ENCODE measurements at regions not wholly inside any gene's neighbourhood (a gene's known extent, or its start where the extent isn't known, plus 50 kb on each side); places are given as distances from the start of the nearest gene placed in this dataset.
"Not testable (repeated sequence)": the region's sequence is repeated elsewhere in the genome, so short reads cannot be mapped to it uniquely, and the experiment has no call there.

DNA sequence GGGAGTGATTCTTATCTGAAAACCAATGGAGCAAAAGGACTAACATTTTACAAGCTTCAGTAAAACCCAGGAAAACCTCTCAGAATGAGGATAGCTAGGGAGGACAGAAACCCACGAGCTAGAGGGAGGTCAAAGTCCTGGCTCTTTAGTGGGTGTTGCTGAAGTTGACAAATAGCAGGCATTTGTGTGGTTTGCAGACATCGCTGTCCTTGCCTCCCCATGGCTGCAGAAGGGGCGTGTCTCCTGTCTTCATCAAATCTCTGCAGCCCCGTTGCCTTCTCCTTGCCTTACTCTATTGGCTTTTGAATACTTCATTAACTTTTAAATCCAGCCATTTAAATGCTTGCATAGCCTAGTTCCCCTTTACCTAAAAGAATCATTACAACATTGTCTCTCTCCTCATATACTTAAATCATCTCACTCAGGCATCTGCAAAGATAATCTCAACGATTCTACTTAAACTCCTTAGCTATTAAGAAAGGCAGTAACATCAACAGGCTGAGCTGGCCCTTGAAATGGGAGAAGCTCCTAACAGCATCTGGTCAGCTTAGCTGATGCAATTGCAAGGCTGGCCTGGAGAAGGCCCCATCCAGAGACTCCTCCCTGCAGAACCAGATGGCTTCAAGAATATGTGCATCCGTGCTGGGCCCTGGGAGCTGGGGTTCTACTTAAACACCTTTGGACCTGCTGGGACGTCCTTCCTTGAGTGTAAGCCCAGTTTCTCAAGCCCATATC, 152.8 kb upstream of the TAS2R1 start:
- DNase-seq = no peak

- DNase-seq = no peak
Observed at GRCh38 chr5:9781890-9782289, 151.7 kb upstream of the TAS2R1 start.

- no peak for DNase-seq
Observed at GRCh38 chr5:9781275-9781674, 151.1 kb upstream of the TAS2R1 start.

- DNase-seq = no peak
Observed at GRCh38 chr5:9780501-9780900, 150.3 kb upstream of the TAS2R1 start.

DNA sequence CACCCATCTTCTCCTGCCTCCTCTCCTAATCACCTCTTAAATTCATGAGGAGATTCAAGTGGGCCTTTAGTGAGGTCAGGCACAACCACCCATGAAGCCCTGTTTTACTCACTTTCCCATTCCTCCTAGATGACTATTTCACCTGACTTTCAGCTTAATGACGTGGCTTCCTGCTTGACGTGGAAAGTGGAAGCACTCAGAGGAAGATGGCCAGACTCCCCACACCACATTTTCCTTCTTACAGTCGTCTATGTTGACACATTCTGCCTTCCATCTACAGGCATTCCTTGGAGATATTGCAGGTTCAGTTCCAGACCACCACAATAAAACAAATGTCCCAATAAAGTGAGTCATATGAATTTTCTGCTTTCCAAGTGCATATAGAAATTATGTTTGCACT, 146.4 kb upstream of the TAS2R1 start:
- DNase-seq = no peak

DNA sequence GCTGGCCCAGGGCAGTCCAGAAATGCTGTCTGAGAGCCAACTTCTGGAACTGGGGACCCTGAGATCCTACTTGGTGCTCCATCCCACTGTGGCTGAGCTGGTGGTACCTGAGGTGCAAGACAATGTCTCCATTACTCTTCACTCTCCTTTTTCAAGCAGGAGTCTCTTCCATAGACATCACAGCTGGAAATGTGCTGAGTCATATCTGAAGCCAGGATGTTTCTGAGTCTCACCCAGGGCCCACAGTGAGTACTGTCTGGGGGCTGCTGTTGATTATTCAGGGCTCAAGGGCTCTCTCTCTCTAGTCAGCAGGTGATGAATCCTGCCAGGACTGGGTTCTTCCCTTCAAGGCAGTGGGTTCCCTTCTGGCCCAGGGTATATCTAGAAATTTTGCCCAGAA, 145.2 kb upstream of the TAS2R1 start:
- no peak for DNase-seq

GRCh38 chr5:9774472-9775079, 144.4 kb upstream of the TAS2R1 start:
- DNase-seq = no peak

- DNase-seq = no peak
Observed at GRCh38 chr5:9771079-9771478, 140.9 kb upstream of the TAS2R1 start.

DNA sequence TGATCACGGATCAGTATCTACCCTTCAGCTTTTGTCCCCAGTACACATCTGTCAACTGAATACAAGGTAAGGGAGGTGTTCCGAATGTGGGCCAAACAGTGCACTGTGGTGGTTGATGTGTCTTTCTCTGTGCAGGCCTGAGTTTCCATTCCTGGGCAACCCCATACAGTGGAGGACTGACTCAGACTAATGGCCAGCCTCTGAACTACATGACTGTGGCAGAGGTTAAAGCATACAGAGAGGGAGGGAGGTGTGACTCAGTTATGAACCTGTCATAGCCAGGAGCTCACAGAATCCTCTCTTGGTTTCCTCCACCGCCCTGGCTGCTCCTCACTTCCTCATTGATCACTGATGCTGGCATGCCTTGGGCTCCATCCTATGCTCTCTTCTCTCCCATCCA, 136.4 kb upstream of the TAS2R1 start:
- DNase-seq = no peak

DNA sequence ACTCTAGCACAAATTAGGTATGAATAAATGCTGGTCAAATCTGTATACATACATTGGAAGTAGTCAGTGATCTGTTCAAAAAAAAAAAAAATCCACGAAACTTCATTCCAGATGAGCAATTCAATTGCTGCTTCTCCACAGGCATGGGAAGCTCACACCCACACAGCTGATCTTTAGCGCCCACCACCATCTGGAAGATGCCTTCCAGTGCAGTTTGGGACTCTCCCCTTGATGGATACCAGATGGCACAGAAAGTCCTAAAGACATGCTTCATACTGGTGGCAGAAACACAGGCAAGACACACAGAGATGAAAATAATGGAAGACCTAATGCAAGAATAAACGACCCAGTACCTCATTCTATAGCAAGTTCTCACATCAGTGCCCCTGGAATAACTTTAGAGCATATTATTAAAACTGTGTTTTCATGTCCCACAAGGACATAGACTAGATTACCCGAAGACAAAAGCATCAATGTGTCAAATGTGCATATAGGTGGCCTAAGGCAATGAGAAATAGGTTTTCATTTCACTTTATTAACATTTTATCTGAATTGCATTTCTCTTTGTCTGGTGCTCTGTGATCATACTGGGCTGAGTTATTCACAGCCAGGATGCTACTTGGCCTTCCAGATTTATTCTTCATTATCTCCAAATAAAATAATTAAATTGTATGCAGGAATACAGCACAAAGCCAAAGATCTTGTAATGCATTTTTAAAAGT, 135.4 kb upstream of the TAS2R1 start:
- no peak for DNase-seq

DNA sequence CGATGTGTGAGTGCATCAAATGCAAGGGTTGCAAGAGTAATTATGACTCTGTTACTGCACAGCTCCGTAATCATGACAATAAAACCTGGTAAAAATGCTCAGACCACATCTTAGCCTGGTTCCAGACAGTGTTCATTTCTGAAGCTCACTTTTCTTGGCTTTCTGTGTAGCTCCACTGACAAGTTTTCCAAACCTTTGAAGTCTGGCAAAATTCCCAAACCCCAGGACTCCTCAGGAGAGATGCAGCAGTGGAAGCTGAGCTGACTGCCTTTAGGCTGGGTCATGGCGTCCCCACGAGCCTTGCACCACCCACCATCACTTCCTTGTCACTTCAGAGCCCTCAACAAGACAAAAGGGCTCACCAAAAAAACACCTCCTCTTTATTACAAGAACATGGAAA, 131.6 kb upstream of the TAS2R1 start:
- no peak for DNase-seq

DNA sequence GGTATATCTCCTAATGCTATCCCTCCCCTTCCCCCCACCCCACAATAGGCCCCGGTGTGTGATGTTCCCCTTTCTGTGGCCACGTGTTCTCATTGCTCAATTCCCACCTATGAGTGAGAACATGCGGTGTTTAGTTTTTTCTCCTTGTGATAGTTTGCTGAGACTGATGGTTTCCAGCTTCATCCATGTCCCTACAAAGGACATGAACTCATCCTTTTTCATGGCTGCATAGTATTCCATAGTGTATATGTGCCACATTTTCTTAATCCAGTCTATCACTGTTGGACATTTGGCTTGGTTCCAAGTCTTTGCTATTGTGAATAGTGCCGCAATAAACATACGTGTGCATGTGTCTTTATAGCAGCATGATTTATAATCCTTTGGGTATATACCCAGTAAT, 122.5 kb upstream of the TAS2R1 start:
- not testable (repeated sequence) for DNase-seq

DNA sequence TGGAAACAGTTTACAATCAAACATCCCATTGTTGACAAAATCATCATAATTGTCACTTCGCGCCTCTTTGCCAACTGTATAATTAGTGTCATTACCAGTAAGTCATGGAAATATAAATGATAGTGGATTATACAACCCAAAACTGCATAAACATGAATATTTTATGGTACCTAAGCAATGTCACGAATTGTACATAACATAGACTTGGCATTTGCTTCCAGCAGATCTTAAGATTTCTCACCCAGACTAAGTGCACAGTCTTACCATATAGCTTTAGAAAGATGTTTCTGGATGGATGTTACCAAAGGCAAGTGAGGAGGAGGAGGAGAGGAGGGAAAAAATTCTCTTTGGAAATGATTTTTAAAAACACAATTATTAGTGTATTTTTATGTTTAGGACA, 113.4 kb upstream of the TAS2R1 start:
- no peak for DNase-seq

DNA sequence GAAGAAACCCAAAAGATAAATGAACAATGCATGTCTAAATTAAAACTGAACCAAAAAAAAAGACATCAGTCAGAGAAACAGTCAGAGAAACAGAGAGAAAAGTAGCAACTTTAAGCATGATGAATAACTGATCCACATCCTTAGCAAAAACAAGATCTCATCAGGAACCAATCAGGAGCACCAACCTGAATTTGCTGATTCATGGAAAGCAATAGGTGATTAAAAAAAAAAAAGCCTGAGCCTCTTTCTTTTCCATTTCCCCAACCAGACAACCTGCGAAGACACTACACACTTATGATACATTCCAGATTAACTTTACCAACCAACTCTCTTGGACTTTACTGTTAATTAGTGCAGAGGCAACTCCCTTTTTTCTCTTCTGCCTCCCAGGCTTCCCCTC, 112.7 kb upstream of the TAS2R1 start:
- DNase-seq = no peak

GRCh38 chr5:9739135-9739534, 109.0 kb upstream of the TAS2R1 start:
- no peak for DNase-seq

DNA sequence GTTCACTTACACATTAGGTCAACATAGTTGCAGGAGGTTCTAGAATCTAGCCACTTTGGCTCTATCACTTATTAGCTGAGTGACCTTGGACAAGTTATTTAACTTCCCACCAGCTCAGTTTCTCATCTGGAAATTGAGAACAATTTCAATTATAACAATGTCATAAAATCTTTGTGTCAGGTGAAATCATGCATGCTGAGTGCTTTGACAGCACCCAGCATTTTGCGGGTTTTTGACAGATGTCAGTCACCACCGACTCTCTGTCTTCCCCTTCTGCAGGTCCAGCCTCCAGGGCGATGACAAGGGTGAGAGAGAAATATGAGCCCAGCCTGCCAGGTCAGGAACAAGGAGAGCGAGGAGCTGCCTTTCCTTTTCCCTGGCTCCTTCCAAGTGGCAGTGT, 107.1 kb upstream of the TAS2R1 start:
- no peak for DNase-seq

DNA sequence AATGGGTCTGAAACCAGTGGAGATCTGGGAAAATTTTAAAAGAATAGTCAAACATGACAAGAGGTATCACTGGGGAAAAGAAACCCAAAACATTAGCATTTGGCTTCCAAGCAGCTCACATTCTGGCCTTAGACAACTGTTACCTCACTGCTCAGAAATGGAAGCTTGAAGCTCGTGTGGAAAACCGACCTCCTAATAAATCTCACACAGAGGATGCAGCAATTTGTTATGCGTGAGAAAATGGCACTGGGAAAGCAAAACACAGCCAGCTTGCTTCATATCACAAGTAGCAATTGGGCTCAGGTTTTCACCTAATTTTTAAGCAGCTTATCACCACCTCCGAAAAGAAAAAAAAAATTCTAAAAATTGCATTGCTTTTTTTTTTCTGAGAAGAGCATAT, 103.3 kb upstream of the TAS2R1 start:
- no peak for DNase-seq

- DNase-seq = no peak
Observed at GRCh38 chr5:9731159-9731558, 101.0 kb upstream of the TAS2R1 start.

DNA sequence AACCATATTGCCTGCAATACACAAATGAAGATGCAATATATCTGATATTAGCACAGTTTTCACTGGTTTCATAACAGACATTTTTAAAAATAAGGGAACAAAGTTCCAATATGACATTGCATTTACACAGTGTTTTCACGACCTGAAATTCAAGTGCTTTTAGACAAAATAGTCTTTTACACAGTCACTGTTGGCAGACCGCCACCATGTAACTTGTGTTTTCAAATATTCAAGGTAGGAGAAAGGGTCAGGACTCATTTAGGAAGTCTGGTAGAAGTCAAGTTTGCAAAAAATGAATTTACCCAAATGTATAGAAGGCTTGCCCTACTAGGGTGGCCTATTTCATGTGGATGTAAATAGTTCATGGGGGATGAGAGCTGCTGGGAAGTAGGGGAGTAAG, 98.1 kb upstream of the TAS2R1 start:
- no peak for DNase-seq

GRCh38 chr5:9726931-9727330, 96.8 kb upstream of the TAS2R1 start:
- DNase-seq = no peak

GRCh38 chr5:9725265-9725664, 95.1 kb upstream of the TAS2R1 start:
- DNase-seq = not testable (repeated sequence)

DNA sequence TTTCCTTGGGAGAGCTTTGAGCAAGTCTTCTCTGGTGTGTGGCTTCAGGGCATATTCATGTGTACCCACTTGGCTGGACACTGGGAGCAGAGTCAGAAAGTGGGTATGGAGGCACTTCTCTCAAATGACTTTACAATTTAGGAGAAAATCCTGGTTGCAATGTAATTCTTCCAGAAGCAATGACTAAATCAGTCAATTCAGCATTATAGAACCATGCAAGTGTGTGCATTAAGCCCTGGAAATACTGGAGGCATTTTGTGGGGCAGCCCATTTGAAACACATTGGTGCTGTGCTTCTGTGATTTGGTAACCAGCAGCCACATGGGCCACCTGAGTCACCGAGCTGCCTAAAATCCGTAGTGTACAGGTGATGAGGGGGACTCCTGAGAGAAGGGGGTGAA, 94.6 kb upstream of the TAS2R1 start:
- no peak for DNase-seq

DNA sequence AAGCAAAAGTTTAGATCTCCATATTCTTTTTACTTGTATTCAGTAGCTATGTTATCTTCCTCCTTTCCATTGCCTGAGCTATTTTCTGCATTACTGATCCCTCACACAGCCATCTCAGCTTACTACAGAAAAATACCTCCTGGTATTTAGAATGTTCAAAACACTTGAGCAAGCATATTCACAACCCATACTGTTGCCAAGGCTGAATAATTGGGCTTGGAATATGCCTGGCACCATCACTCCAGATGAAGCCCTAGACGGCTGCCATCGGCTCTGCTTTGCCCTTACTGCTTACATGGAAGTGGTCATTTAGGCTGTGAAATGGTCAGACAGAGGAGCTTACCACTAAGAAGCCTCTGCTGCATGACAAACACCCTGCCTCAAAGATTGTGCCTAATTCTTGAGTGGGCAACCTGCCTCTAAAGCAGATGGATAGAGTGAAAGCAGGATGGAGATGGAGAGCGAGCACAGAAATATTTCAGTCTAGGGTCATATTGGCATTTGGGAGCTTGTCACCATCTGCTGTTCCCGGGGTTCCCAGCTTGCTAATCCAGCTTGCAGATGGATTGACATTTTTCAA, 92.5 kb upstream of the TAS2R1 start:
- no peak for DNase-seq

GRCh38 chr5:9721161-9721560, 91.0 kb upstream of the TAS2R1 start:
- no peak for DNase-seq
